Thyroid gland (tissue), 4 donors: ENCODE measurements at regions not wholly inside any gene's neighbourhood (a gene's known extent, or its start where the extent isn't known, plus 50 kb on each side); places are given as distances from the start of the nearest gene placed in this dataset.

Experiments
- DNase-seq, 2 donors: peaks; one replicate each; pipeline ENCODE4 v3.0.0-alpha.2; 2019
- H3K27ac ChIP-seq, 3 donors: fragments of 200-600 bp; sonication (generic); 1 replicate in 2 of 3; 2 replicates in 1 of 3; pipeline ENCODE4 v1.5.1; 2016 to 2019; ENCODE audit warnings: mild to moderate bottlenecking in 1 of 3, moderate library complexity in 1 of 3
- H3K27me3 ChIP-seq: fragments of 200-600 bp; sonication (generic); one replicate; pipeline ENCODE4 v1.5.1; 2019
- H3K36me3 ChIP-seq, 2 donors: fragments of 200-600 bp; sonication (generic); one replicate each; pipeline ENCODE4 v1.5.1; 2016 to 2019
- H3K4me1 ChIP-seq, 2 donors: fragments of 200-600 bp; sonication (generic); one replicate each; pipeline ENCODE4 v1.5.1; 2017 to 2019
- H3K4me3 ChIP-seq, 3 donors: fragments of 200-600 bp; sonication (generic); replicated peaks in 1 of 3; 1 replicate in 2 of 3; 2 replicates in 1 of 3; pipeline ENCODE4 v1.5.1; 2016; ENCODE audit warnings: mild to moderate bottlenecking in 1 of 3
- H3K9me3 ChIP-seq: fragments of 200-600 bp; sonication (generic); one replicate; pipeline ENCODE4 v1.5.1; 2017
- POLR2A ChIP-seq, 2 donors: fragments of 450-650 bp; IDR thresholded peaks; one replicate each; pipeline ENCODE4 v1.6.1; 2017; ENCODE audit warnings: antibody characterized with exemption in 2 of 2, mild to moderate bottlenecking in 2 of 2, moderate library complexity in 1 of 2
- WGBS, 2 donors: methylation state at CpG; one replicate each; pipeline ENCODE4 v1.1.5; 2017; 5-methylcytosine and 5-hydroxymethylcytosine counted together
- intact Hi-C: fragments of 100-400 bp; cut with DNase I; formaldehyde crosslinking; loops from one replicate; pipeline ENCODE4 v1.15.1; 2023
- TF ChIP-seq, protein P1 (sequence below), 6 experiments: fragments of 200-600 bp in 3 of 6; fragments of 450-650 bp in 3 of 6; sonication (generic) in 3 of 6; IDR thresholded peaks; one replicate each; pipeline ENCODE4 v1.5.1; 2016 to 2019; ENCODE audit warnings: antibody characterized with exemption in 6 of 6, mild to moderate bottlenecking in 2 of 6, inconsistent platforms in 1 of 6, moderate library complexity in 1 of 6

DNA sequence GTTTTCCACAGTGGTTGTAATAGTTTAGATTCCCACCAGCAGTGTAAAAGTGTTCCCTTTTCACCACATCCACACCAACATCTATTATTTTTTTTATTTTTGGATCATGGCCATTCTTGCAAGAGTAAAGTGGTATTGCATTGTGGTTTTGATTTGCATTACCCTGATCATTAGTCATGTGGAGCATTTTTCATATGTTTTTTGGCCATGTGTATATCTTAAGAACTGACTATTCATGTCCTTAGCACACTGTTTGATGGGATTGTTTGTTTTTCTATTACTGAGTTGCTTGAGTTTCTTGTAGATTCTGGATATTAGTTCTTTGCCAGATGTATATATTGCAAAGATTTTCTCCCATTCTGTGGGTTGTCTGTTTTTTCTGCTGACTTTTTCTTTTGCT is 820.1 kb downstream of the TENT5A start:
- Histone ChIP-seq H3K27me3 (no peaks in the 10 kb centered on the region), H3K4me1 (no peaks in the 10 kb centered on the region), H3K36me3 (no peaks in the 10 kb centered on the region), H3K4me3 (no peak overlapping the region), H3K9me3 (no peaks in the 10 kb centered on the region), H3K27ac (no peak overlapping the region)
- DNase-seq, result no peak
- TF ChIP-seq POLR2A (IDR thresholded peaks at IDR 0.05), result no peak
- TF ChIP-seq, protein P1, sequence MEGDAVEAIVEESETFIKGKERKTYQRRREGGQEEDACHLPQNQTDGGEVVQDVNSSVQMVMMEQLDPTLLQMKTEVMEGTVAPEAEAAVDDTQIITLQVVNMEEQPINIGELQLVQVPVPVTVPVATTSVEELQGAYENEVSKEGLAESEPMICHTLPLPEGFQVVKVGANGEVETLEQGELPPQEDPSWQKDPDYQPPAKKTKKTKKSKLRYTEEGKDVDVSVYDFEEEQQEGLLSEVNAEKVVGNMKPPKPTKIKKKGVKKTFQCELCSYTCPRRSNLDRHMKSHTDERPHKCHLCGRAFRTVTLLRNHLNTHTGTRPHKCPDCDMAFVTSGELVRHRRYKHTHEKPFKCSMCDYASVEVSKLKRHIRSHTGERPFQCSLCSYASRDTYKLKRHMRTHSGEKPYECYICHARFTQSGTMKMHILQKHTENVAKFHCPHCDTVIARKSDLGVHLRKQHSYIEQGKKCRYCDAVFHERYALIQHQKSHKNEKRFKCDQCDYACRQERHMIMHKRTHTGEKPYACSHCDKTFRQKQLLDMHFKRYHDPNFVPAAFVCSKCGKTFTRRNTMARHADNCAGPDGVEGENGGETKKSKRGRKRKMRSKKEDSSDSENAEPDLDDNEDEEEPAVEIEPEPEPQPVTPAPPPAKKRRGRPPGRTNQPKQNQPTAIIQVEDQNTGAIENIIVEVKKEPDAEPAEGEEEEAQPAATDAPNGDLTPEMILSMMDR (IDR thresholded peaks at IDR 0.05), result no peak
- intact Hi-C loops, result no loop called here

DNA sequence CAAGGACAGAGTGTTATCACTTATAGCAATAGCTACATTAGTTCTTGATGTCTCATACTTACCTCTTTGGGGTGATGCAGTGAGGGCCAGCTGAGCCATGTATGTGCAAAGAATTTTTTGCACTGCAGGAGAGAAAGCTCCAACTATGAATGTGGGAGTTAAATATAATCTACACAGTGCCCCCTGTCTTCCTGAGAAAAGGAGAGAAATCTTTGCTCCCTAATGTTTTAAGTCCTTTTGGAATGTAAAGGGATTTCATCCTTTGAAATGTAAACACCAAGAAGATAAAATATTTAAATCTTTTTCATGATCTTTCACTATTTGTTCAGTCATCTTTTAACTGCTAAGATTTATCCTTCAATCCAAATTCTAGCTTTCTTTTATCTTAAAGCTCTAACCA is 822.1 kb downstream of the TENT5A start:
- H3K9me3 ChIP-seq, result no peaks in the 10 kb centered on the region
- no peaks in the 10 kb centered on the region for H3K27me3 ChIP-seq
- no peaks in the 10 kb centered on the region for H3K36me3 ChIP-seq
- DNase-seq, result no peak
- H3K27ac ChIP-seq, result no peak overlapping the region
- H3K4me3 ChIP-seq, result no peak overlapping the region
- TF ChIP-seq POLR2A (IDR thresholded peaks at IDR 0.05), result no peak
- TF ChIP-seq, protein P1 (IDR thresholded peaks at IDR 0.05), result no peak
- intact Hi-C loops, result no loop called here
- H3K4me1 ChIP-seq, result no peaks in the 10 kb centered on the region

DNA sequence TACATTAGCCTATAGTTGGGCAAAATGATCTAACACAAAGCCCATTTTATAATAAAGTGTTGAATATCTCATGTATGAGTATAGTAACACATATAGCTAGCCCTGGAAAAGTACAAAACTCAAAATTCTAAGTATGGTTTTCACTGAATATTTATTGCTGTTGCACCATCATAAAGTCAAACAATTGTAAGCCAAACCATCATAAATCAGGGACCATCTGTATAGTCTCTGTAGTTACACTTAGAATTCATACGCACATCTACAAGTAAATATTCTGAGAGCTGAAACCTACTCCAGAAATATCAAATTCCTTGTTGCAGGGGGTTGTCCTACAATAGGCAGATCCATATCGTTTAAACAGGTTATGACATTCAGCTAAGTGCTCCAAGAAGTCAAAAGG is 817.3 kb downstream of the BCKDHB start:
- no peak for DNase-seq
- WGBS, 2 donors, result 87 to 91% methylated on average over 2 of the region's 2 CpGs
- Histone ChIP-seq H3K36me3 (no peaks in the 10 kb centered on the region), H3K27ac (no peak overlapping the region), H3K4me3 (no peak overlapping the region), H3K27me3 (no peaks in the 10 kb centered on the region), H3K4me1 (no peaks in the 10 kb centered on the region), H3K9me3 (no peaks in the 10 kb centered on the region)
- no peak for TF ChIP-seq POLR2A (IDR thresholded peaks at IDR 0.05)
- TF ChIP-seq, protein P1 (IDR thresholded peaks at IDR 0.05), result no peak
- intact Hi-C loops, result no loop called here

DNA sequence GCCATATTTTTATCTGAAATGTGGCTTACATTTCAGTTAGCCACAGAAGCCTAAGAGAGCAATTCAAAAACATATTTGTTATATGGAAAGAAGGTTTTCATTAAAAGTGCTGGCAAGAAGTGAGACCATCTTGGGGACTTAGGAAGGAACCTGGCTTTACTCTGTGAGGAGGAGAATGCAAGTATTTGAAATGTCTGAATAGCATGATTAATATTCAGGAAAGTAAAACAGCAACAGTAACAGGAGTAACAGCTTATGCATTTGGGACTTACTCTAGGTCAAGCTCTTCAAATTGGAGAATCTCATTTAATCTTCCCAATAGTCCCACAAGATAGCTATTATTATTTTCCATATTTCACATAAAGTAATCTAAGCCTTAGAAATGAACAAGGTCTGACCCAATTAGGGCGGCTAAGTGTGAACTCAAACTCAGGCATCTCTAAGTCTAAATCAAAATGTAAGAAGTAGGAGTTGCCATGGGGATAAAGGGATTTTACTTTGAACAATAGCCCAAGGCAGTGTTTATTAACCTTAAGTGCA is 816.5 kb downstream of the BCKDHB start:
- H3K27ac ChIP-seq, result no peak overlapping the region
- WGBS, 2 donors, result 88 to 89% methylated on average over 1 of the region's 1 CpG

DNA sequence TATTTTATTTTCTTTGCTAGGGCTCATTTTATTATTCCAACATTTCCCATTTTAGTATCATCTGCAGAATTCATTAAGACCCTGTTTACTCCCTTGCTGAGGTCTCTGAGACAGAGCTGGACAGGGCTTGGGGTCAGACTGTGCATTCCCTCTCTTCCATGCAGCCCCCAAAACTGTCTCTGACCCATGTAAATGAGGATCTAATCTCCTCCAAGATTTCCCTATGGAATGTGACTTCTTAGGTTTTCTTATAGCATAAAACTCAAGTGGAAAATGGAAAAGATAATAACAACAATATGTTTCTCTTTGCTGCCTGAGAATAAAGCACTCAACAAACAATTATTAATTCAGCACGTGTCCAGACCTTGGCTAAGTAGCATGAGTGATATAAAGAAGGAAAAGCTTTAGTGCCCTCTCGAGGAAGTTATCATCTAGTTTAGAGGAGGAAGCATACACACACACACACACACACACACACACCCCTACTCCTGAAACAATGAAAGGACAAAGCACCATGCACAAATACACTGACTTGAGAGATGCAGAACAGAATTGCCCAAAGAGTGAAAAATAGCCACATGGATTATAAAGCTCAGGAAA is 815.5 kb downstream of the BCKDHB start:
- H3K27me3 ChIP-seq, result no peaks in the 10 kb centered on the region
- no peak overlapping the region for H3K27ac ChIP-seq
- H3K9me3 ChIP-seq, result no peaks in the 10 kb centered on the region
- no peaks in the 10 kb centered on the region for H3K4me1 ChIP-seq
- no peaks in the 10 kb centered on the region for H3K36me3 ChIP-seq
- no peak overlapping the region for H3K4me3 ChIP-seq
- WGBS, 2 donors, result 33 to 38% methylated on average over 2 of the region's 2 CpGs
- no peak for DNase-seq
- TF ChIP-seq, protein P1 (IDR thresholded peaks at IDR 0.05), result no peak
- TF ChIP-seq POLR2A (IDR thresholded peaks at IDR 0.05), result no peak
- intact Hi-C loops, result no loop called here

More for the DNA sequence above, 816.5 kb downstream of the BCKDHB start:
- H3K4me1 ChIP-seq, result no peaks in the 10 kb centered on the region
- no peaks in the 10 kb centered on the region for H3K27me3 ChIP-seq
- no peak for DNase-seq
- no peaks in the 10 kb centered on the region for H3K9me3 ChIP-seq
- TF ChIP-seq, protein P1 (IDR thresholded peaks at IDR 0.05), result no peak
- no peak for TF ChIP-seq POLR2A (IDR thresholded peaks at IDR 0.05)
- intact Hi-C loops, result no loop called here
- H3K36me3 ChIP-seq, result no peaks in the 10 kb centered on the region
- no peak overlapping the region for H3K4me3 ChIP-seq
